NCI-H774 (cell line): ENCODE measurements at regions not wholly inside any gene's neighbourhood (a gene's known extent, or its start where the extent isn't known, plus 50 kb on each side); places are given as distances from the start of the nearest gene placed in this dataset.
"Not testable (repeated sequence)": the region's sequence is repeated elsewhere in the genome, so short reads cannot be mapped to it uniquely, and the experiment has no call there.

ENCODE experiments used
- DNase-seq: peaks from one replicate; lab custom pipeline; 2025; lab: John Stamatoyannopoulos, UW

- no peak for DNase-seq
Measured at GRCh38 chr10:18868919-18869318, 179.7 kb upstream of the MALRD1 start.

GRCh38 chr10:18875477-18875876 is 173.1 kb upstream of the MALRD1 start:
- no peak for DNase-seq

GRCh38 chr10:18879284-18879683 is 169.3 kb upstream of the MALRD1 start:
- no peak for DNase-seq

GRCh38 chr10:18880530-18880929 is 168.1 kb upstream of the MALRD1 start:
- no peak for DNase-seq

GRCh38 chr10:18886102-18886501 is 162.5 kb upstream of the MALRD1 start:
- DNase-seq, result no peak

- DNase-seq, result no peak
Measured at GRCh38 chr10:18906636-18907035, 142.0 kb upstream of the MALRD1 start.

- not testable (repeated sequence) for DNase-seq
Measured at GRCh38 chr10:18917431-18917830, 131.2 kb upstream of the MALRD1 start.

- no peak for DNase-seq
Measured at GRCh38 chr10:18918532-18918931, 130.1 kb upstream of the MALRD1 start.

- no peak for DNase-seq
Measured at GRCh38 chr10:18949391-18949790, 99.2 kb upstream of the MALRD1 start.

GRCh38 chr10:18951072-18951823 is 97.4 kb upstream of the MALRD1 start:
- not testable (repeated sequence) for DNase-seq

GRCh38 chr10:18955061-18955460 is 93.5 kb upstream of the MALRD1 start:
- DNase-seq, result no peak

- DNase-seq, result no peak
Measured at GRCh38 chr10:18959369-18959768, 89.2 kb upstream of the MALRD1 start.

GRCh38 chr10:18960466-18961079 is 88.0 kb upstream of the MALRD1 start:
- no peak for DNase-seq

- no peak for DNase-seq
Measured at GRCh38 chr10:18968159-18968558, 80.4 kb upstream of the MALRD1 start.

GRCh38 chr10:18976696-18977251 is 71.8 kb upstream of the MALRD1 start:
- no peak for DNase-seq

GRCh38 chr10:18980089-18980629 is 68.4 kb upstream of the MALRD1 start:
- DNase-seq, result no peak

GRCh38 chr10:18984531-18984930 is 64.1 kb upstream of the MALRD1 start:
- DNase-seq, result no peak

- no peak for DNase-seq
Measured at GRCh38 chr10:18988338-18988737, 60.3 kb upstream of the MALRD1 start.
